ENCODE measurements at regions not wholly inside any gene's neighbourhood (a gene's known extent, or its start where the extent isn't known, plus 50 kb on each side); places are given as distances from the start of the nearest gene placed in this dataset.
"Not testable (repeated sequence)": the region's sequence is repeated elsewhere in the genome, so short reads cannot be mapped to it uniquely, and the experiment has no call there.

GRCh38 chr2:211204902-211205301 is 648.5 kb downstream of the CPS1 start:
- H3K27me3 Mint-ChIP-seq (ENCODE audit: low read depth), result no peaks in the 10 kb centered on the region
- H3K4me1 Mint-ChIP-seq, result no peaks in the 10 kb centered on the region
- no peak overlapping the region for H3K4me3 Mint-ChIP-seq

DNA sequence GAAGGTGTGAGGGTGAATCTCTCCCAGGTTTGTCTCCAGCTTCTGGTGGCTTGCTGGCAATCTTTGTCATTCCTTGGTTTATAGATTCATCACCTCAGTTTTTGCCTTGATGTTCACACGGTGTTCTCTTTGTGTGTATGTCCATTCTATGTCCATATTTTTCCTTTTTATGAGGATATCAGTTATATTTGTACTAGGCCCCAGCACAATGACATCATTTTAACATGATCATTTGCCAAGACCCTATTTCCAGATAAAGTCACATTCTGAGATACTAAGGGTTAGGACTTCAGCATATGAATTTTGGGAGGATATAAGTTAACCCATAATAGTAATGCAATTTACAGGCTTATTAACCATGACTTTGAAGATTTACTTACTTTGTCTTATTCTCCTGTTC is 649.0 kb downstream of the CPS1 start:
- no peaks in the 10 kb centered on the region for H3K27me3 Mint-ChIP-seq (ENCODE audit: low read depth)
- H3K4me3 Mint-ChIP-seq, result no peak overlapping the region
- no peaks in the 10 kb centered on the region for H3K36me3 Mint-ChIP-seq (ENCODE audit: low read depth)
- H3K4me1 Mint-ChIP-seq, result no peaks in the 10 kb centered on the region
- TF ChIP-seq CTCF (IDR thresholded peaks at IDR 0.05; ENCODE audit: unreplicated experiment in 3 of 3), result no peak
- no peaks in the 10 kb centered on the region for H3K9me3 Mint-ChIP-seq
- H3K27ac Mint-ChIP-seq, result no peak overlapping the region

More at GRCh38 chr2:211204902-211205301, 648.5 kb downstream of the CPS1 start:
- H3K36me3 Mint-ChIP-seq (ENCODE audit: low read depth), result no peaks in the 10 kb centered on the region
- no peaks in the 10 kb centered on the region for H3K9me3 Mint-ChIP-seq
- no peak overlapping the region for H3K27ac Mint-ChIP-seq
- TF ChIP-seq CTCF (IDR thresholded peaks at IDR 0.05; ENCODE audit: unreplicated experiment in 3 of 3), result no peak

GRCh38 chr2:211205836-211206235 is 649.4 kb downstream of the CPS1 start:
- TF ChIP-seq CTCF (IDR thresholded peaks at IDR 0.05; ENCODE audit: unreplicated experiment in 3 of 3), result no peak
- Mint-ChIP-seq H3K27me3 (ENCODE audit: low read depth) (no peaks in the 10 kb centered on the region), H3K4me1 (no peaks in the 10 kb centered on the region), H3K36me3 (ENCODE audit: low read depth) (no peaks in the 10 kb centered on the region), H3K27ac (no peak overlapping the region), H3K4me3 (no peak overlapping the region), H3K9me3 (no peaks in the 10 kb centered on the region)

DNA sequence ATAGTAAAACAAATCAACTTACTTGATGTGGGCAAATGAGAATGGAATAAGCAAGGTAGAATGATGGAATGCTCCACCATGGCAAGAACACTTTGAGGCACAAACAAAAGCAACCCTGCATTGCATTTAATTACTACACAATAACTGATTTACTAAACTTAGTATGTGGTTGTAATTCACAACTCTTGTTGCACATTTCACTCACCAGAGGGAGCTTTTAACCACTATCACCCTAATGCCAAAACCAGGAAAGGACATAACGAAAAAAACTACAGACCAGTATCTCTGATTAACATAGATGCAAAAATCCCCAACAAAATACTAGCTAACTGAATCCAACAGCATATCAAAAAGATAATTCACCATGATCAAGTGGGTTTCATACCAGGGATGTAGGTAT is 659.8 kb downstream of the CPS1 start:
- H3K4me1 Mint-ChIP-seq, result no peaks in the 10 kb centered on the region
- H3K9me3 Mint-ChIP-seq, result peaks cover 13% of the 10 kb centered on the region
- no peaks in the 10 kb centered on the region for H3K27me3 Mint-ChIP-seq (ENCODE audit: low read depth)
- no peak overlapping the region for H3K4me3 Mint-ChIP-seq
- no peaks in the 10 kb centered on the region for H3K36me3 Mint-ChIP-seq (ENCODE audit: low read depth)
- peak in 1 of 3 experiments; percentile 17 for TF ChIP-seq CTCF (IDR thresholded peaks at IDR 0.05; ENCODE audit: unreplicated experiment in 3 of 3)
- H3K27ac Mint-ChIP-seq, result no peak overlapping the region

DNA sequence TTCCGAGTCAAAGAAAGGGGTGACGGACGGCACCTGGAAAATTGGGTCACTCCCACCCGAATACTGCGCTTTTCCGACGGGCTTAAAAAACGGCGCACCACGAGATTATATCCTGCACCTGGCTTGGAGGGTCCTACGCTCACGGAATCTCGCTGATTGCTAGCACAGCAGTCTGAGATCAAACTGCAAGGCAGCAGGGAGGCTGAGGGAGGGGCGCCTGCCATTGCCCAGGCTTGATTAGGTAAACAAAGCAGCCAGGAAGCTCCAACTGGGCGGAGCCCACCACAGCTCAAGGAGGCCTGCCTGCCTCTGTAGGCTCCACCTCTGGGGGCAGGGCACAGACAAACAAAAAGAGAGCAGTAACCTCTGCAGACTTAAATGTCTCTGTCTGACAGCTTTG is 663.1 kb downstream of the CPS1 start:
- not testable (repeated sequence) for H3K4me1 Mint-ChIP-seq, H3K27ac Mint-ChIP-seq
- peaks cover 13% of the 10 kb centered on the region for H3K9me3 Mint-ChIP-seq

DNA sequence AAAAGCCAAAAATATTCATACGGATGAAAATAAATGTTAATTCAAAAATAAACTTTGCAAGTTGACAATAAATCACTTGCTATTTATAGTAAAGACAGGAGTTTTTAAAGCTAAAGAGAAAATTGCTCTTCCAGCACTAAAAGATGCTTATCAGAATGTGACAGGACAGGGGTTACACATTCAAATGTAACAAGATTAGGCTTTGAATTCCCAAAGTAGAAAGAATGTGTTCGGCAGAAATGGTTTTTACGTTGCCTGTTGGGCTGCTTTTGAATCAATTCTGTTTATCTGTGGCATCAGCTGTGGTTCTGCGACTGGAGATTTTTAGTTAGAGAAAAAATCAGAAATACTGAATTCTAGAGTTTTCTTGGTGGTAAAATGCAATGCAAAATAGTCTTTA is 669.4 kb downstream of the CPS1 start:
- no peaks in the 10 kb centered on the region for H3K4me1 Mint-ChIP-seq

More for the DNA sequence above, 663.1 kb downstream of the CPS1 start:
- H3K36me3 Mint-ChIP-seq (ENCODE audit: low read depth); H3K27me3 Mint-ChIP-seq (ENCODE audit: low read depth); H3K4me3 Mint-ChIP-seq: not testable (repeated sequence)

More for the DNA sequence above, 669.4 kb downstream of the CPS1 start:
- no peak overlapping the region for H3K27ac Mint-ChIP-seq
- no peaks in the 10 kb centered on the region for H3K9me3 Mint-ChIP-seq
- H3K4me3 Mint-ChIP-seq, result no peak overlapping the region
- H3K27me3 Mint-ChIP-seq (ENCODE audit: low read depth), result no peaks in the 10 kb centered on the region
- H3K36me3 Mint-ChIP-seq (ENCODE audit: low read depth), result no peaks in the 10 kb centered on the region
- no peak for TF ChIP-seq CTCF (IDR thresholded peaks at IDR 0.05; ENCODE audit: unreplicated experiment in 3 of 3)
